ENCODE measurements at regions not wholly inside any gene's neighbourhood (a gene's known extent, or its start where the extent isn't known, plus 50 kb on each side); places are given as distances from the start of the nearest gene placed in this dataset.

- TF ChIP-seq TCF12 (IDR thresholded peaks at IDR 0.05; ENCODE audit: low read depth) (no peak), REST (IDR thresholded peaks at IDR 0.05; ENCODE audit: low read depth) (no peak), FOXM1 (IDR thresholded peaks at IDR 0.05; ENCODE audit: borderline replicate concordance, low read depth) (no peak)
Observed at GRCh38 chr6:72553531-72554511, 68.0 kb upstream of the KCNQ5 start.
